K562 (cell line): ENCODE measurements at regions not wholly inside any gene's neighbourhood (a gene's known extent, or its start where the extent isn't known, plus 50 kb on each side); places are given as distances from the start of the nearest gene placed in this dataset.

Experiments
- ATAC-seq: fragments of 200-7000 bp; cut with Tn5 transposase; 3 replicates; pipeline ENCODE4 v1.9.1; 2020; ENCODE audit warnings: moderate library complexity
- BruUV-seq: library from RNA; stranded (reverse); fragments of 400-500 nt; replicated peaks from 2 replicates; lab custom pipeline; 2021; lab: Mats Ljungman, UMichigan
- CTCF ChIA-PET: fragments of 300-600 bp; formaldehyde crosslinking; extraction: SDS; loops from one replicate; lab custom pipeline; 2021; ENCODE audit warnings: low intra/inter-chr PET ratio; lab: Yijun Ruan, JAX
- POLR2A ChIA-PET: fragments of 300-600, 350-650 bp; sonication (Branson Sonifier 250); formaldehyde crosslinking; extraction: SDS; loops from one replicate; lab custom pipeline; 2021; ENCODE audit warnings: antibody characterized with exemption, inconsistent platforms; lab: Yijun Ruan, JAX
- DNase-seq, 4 experiments: peaks; one replicate each; pipeline versions ENCODE4 v3.0.0 to v3.0.0-alpha.2; 2011 to 2018; ENCODE audit warnings: low spot score in 3 of 4, mixed read lengths in 3 of 4; ENCODE audit errors: extremely low read depth in 1 of 4
- FAIRE-seq: peaks from 2 replicates; lab custom pipeline; 2011; peaks lifted over from hg19 to GRCh38; lab: Jason Lieb, UNC
- H2AFZ ChIP-seq: 2 replicates; pipeline ENCODE4 v1.6.0; 2011; ENCODE audit warnings: low read depth, low read length, control low read depth, inconsistent platforms
- H3K27ac ChIP-seq: fragments of 200-600 bp; 3 replicates; pipeline ENCODE4 v1.8.0; 2011; ENCODE audit warnings: low read depth, mild to moderate bottlenecking, control low read depth, inconsistent platforms, low read length, moderate library complexity, mixed read lengths; ENCODE audit errors: extremely low read depth
- H3K27me3 ChIP-seq, 2 experiments: fragments of 300-600 bp in 1 of 2; 2 replicates in 1 of 2; 3 replicates in 1 of 2; pipeline versions ENCODE4 v1.6.0 to v1.8.0; 2011; ENCODE audit warnings: inconsistent platforms in 2 of 2, low read length in 2 of 2, mild to moderate bottlenecking in 1 of 2, mixed read lengths in 1 of 2, moderate library complexity in 1 of 2; ENCODE audit not compliant: control insufficient read depth in 2 of 2, insufficient read depth in 2 of 2
- H3K36me3 ChIP-seq: fragments of 300-600 bp; 3 replicates; pipeline ENCODE4 v1.8.0; 2011; ENCODE audit warnings: mild to moderate bottlenecking, low read length, inconsistent platforms; ENCODE audit not compliant: control insufficient read depth, insufficient read depth
- H3K4me1 ChIP-seq, 2 experiments: fragments of 200-600 bp in 1 of 2; replicated peaks in 1 of 2; 2 replicates in 1 of 2; 3 replicates in 1 of 2; pipeline versions ENCODE4 v1.5.1 to v1.8.0; 2011; ENCODE audit warnings: inconsistent platforms in 2 of 2, low read length in 2 of 2, mild to moderate bottlenecking in 1 of 2, mixed read lengths in 1 of 2, moderate library complexity in 1 of 2; ENCODE audit not compliant: control insufficient read depth in 2 of 2, insufficient read depth in 2 of 2
- H3K4me2 ChIP-seq: 2 replicates; pipeline ENCODE4 v1.6.1; 2011; ENCODE audit warnings: low read length, control low read depth, inconsistent platforms, mixed read lengths; ENCODE audit not compliant: insufficient read depth
- H3K4me3 ChIP-seq: fragments of 200-600 bp; sonication (generic), shearing (Covaris generic); 2 replicates; pipeline ENCODE4 v1.5.1; 2016; ENCODE audit warnings: control low read depth, inconsistent platforms
- H3K79me2 ChIP-seq: fragments of 200-600 bp; 3 replicates; pipeline ENCODE4 v1.8.0; 2011; ENCODE audit warnings: low read length, inconsistent platforms; ENCODE audit not compliant: control insufficient read depth, insufficient read depth
- H3K9ac ChIP-seq, 2 experiments: 2 replicates each; pipeline versions ENCODE4 v1.6.0 to v1.6.1; 2011; ENCODE audit warnings: low read depth in 2 of 2, low read length in 2 of 2, control low read depth in 1 of 2, inconsistent platforms in 1 of 2, mild to moderate bottlenecking in 1 of 2, mixed read lengths in 1 of 2; ENCODE audit not compliant: insufficient read depth in 1 of 2
- H3K9me1 ChIP-seq: one replicate; pipeline ENCODE4 v1.6.0; 2011; ENCODE audit warnings: inconsistent platforms, mild to moderate bottlenecking, low read length, moderate library complexity; ENCODE audit not compliant: control insufficient read depth, insufficient read depth
- H3K9me3 ChIP-seq: replicated peaks from 2 replicates; pipeline ENCODE4 v1.5.1; 2011; ENCODE audit warnings: low read depth, low read length, inconsistent platforms; ENCODE audit not compliant: control insufficient read depth, insufficient read depth
- H4K20me1 ChIP-seq: replicated peaks from 2 replicates; pipeline ENCODE4 v1.6.1; 2011; ENCODE audit warnings: low read length, inconsistent platforms, mixed read lengths; ENCODE audit not compliant: control insufficient read depth, insufficient read depth
- CBFB ChIP-seq: sonication (generic); formaldehyde crosslinking; IDR thresholded peaks from 2 replicates; pipeline ENCODE4 v1.4.0; 2020; ENCODE audit warnings: mild to moderate bottlenecking, missing genetic modification reagents
- PCBP1 ChIP-seq: fragments of 200-400 bp; formaldehyde crosslinking; IDR thresholded peaks from 2 replicates; pipeline ENCODE4 v1.6.1; 2018; ENCODE audit warnings: mild to moderate bottlenecking, low read depth, low read length; ENCODE audit not compliant: poor library complexity, severe bottlenecking
- PTRF ChIP-seq: fragments of 450-650 bp; IDR thresholded peaks from 2 replicates; pipeline ENCODE4 v1.6.1; 2016; ENCODE audit warnings: mild to moderate bottlenecking, missing genetic modification characterization, missing compliant biosample characterization
- SMAD2 ChIP-seq: fragments of 150-350 bp; IDR thresholded peaks from 2 replicates; pipeline ENCODE4 v1.6.1; 2014; ENCODE audit warnings: low read depth, mild to moderate bottlenecking, low read length
- ZNF253 ChIP-seq: fragments of 250-450 bp; sonication (Bioruptor Pico); conservative IDR thresholded peaks from 2 replicates; pipeline ENCODE4 v1.6.1; 2021; ENCODE audit warnings: mild to moderate bottlenecking
- WGBS: fragments of 100-300 bp; shearing (Covaris generic); methylation state at CpG from one replicate; pipeline ENCODE4 v1.1.6; 2016; ENCODE audit warnings: low coverage, mixed read lengths; ENCODE audit not compliant: insufficient coverage; ENCODE audit errors: missing lambda C conversion rate; 5-methylcytosine and 5-hydroxymethylcytosine counted together
- in situ Hi-C: fragments of 300-500 bp; cut with MboI; formaldehyde crosslinking; loops from 4 replicates; pipeline ENCODE4 v1.15.0; 2018; ENCODE audit warnings: inconsistent platforms, mixed read lengths
- intact Hi-C: fragments of 100-400 bp; cut with micrococcal nuclease; formaldehyde crosslinking; loops from 2 replicates; pipeline ENCODE4 v1.14.2; 2022
- TF ChIP-seq, protein P1 (sequence below), 2 experiments: fragments of 200-800 bp in 1 of 2; sonication (Bioruptor generic) in 1 of 2; sonication (generic) in 1 of 2; formaldehyde crosslinking in 1 of 2; IDR thresholded peaks in 1 of 2; conservative IDR thresholded peaks in 1 of 2; 2 replicates each; pipeline versions ENCODE4 v1.5.0 to v1.6.1; 2016 to 2020; ENCODE audit warnings: missing compliant biosample characterization in 1 of 2, missing genetic modification characterization in 1 of 2, missing genetic modification reagents in 1 of 2
- TF ChIP-seq, protein P2 (sequence below): sonication (generic); formaldehyde crosslinking; IDR thresholded peaks from 2 replicates; pipeline ENCODE4 v1.8.1; 2023; ENCODE audit warnings: mild to moderate bottlenecking, missing genetic modification reagents

DNA sequence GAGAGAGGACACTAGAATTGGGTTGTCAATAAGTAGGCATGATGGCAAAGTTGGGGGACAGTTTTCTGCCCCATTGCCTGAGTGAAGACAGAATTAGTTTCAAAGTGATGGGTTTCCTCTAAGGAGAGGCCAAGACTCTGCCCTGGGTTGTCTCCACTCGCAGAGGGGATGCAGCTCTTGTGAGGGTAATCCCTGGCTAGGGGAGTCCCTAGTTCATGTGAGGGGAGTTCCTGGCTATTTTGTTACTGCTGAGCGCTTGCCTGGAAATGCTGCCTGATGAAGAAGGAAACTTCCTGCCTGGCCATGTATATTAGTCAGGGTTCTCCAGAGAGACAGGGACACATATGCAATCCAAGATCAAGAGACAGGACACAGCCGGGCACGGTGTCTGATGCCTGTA lies 501.5 kb downstream of the BCL11A start:
- FAIRE-seq = no peak
- Histone ChIP-seq H4K20me1 (no peaks in the 10 kb centered on the region), H3K36me3 (no peaks in the 10 kb centered on the region), H3K9ac (no peak overlapping the region), H3K4me3 (no peak overlapping the region), H3K4me1 (no peaks in the 10 kb centered on the region), H3K9me1 (no peaks in the 10 kb centered on the region), H3K79me2 (no peaks in the 10 kb centered on the region), H3K27me3 (no peaks in the 10 kb centered on the region), H3K4me2 (no peak overlapping the region), H3K9me3 (no peaks in the 10 kb centered on the region), H3K27ac (no peak overlapping the region), H2AFZ (no peak overlapping the region)
- ATAC-seq = no peak
- intact Hi-C loops = no loop called here
- WGBS = 2% methylated on average over 4 of the region's 4 CpGs
- in situ Hi-C loops = no loop called here
- BruUV-seq = no TSS peak
- CTCF ChIA-PET = no interaction called here
- no peak for DNase-seq
- TF ChIP-seq PCBP1 = no peak
- TF ChIP-seq, protein P1, sequence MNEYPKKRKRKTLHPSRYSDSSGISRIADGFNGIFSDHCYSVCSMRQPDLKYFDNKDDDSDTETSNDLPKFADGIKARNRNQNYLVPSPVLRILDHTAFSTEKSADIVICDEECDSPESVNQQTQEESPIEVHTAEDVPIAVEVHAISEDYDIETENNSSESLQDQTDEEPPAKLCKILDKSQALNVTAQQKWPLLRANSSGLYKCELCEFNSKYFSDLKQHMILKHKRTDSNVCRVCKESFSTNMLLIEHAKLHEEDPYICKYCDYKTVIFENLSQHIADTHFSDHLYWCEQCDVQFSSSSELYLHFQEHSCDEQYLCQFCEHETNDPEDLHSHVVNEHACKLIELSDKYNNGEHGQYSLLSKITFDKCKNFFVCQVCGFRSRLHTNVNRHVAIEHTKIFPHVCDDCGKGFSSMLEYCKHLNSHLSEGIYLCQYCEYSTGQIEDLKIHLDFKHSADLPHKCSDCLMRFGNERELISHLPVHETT (CRISPR knock-in tag; conservative IDR thresholded peaks at IDR 0.05 in 1 of 2, IDR thresholded peaks at IDR 0.05 in 1 of 2) = no peak
- TF ChIP-seq SMAD2 = no peak
- no peak for TF ChIP-seq ZNF253 (CRISPR knock-in tag)
- TF ChIP-seq, protein P2, sequence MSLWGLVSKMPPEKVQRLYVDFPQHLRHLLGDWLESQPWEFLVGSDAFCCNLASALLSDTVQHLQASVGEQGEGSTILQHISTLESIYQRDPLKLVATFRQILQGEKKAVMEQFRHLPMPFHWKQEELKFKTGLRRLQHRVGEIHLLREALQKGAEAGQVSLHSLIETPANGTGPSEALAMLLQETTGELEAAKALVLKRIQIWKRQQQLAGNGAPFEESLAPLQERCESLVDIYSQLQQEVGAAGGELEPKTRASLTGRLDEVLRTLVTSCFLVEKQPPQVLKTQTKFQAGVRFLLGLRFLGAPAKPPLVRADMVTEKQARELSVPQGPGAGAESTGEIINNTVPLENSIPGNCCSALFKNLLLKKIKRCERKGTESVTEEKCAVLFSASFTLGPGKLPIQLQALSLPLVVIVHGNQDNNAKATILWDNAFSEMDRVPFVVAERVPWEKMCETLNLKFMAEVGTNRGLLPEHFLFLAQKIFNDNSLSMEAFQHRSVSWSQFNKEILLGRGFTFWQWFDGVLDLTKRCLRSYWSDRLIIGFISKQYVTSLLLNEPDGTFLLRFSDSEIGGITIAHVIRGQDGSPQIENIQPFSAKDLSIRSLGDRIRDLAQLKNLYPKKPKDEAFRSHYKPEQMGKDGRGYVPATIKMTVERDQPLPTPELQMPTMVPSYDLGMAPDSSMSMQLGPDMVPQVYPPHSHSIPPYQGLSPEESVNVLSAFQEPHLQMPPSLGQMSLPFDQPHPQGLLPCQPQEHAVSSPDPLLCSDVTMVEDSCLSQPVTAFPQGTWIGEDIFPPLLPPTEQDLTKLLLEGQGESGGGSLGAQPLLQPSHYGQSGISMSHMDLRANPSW (CRISPR knock-in tag) = no peak
- TF ChIP-seq PTRF = no peak
- TF ChIP-seq CBFB = no peak
- POLR2A ChIA-PET = no interaction called here
